HL-60 (cell line): ENCODE measurements at regions not wholly inside any gene's neighbourhood (a gene's known extent, or its start where the extent isn't known, plus 50 kb on each side); places are given as distances from the start of the nearest gene placed in this dataset.

Experiments used
- CTCF ChIP-seq: IDR thresholded peaks from one replicate; pipeline ENCODE4 v1.5.1; 2011; ENCODE audit warnings: low read length, control low read depth, inconsistent platforms; ENCODE audit not compliant: insufficient read depth
- POLR2AphosphoS5 ChIP-seq: IDR thresholded peaks from 2 replicates; pipeline ENCODE4 v1.6.1; 2012; ENCODE audit warnings: low read depth
- SPI1 ChIP-seq: IDR thresholded peaks from 2 replicates; pipeline ENCODE4 v1.6.1; 2012; ENCODE audit warnings: low read depth, mild to moderate bottlenecking, borderline replicate concordance
- TF ChIP-seq, protein P1 (sequence below): IDR thresholded peaks from 2 replicates; pipeline ENCODE4 v1.6.1; 2012; ENCODE audit warnings: low read depth; ENCODE audit not compliant: insufficient replicate concordance

- TF ChIP-seq POLR2AphosphoS5 (no peak), CTCF (no peak), SPI1 (no peak)
- TF ChIP-seq, protein P1, sequence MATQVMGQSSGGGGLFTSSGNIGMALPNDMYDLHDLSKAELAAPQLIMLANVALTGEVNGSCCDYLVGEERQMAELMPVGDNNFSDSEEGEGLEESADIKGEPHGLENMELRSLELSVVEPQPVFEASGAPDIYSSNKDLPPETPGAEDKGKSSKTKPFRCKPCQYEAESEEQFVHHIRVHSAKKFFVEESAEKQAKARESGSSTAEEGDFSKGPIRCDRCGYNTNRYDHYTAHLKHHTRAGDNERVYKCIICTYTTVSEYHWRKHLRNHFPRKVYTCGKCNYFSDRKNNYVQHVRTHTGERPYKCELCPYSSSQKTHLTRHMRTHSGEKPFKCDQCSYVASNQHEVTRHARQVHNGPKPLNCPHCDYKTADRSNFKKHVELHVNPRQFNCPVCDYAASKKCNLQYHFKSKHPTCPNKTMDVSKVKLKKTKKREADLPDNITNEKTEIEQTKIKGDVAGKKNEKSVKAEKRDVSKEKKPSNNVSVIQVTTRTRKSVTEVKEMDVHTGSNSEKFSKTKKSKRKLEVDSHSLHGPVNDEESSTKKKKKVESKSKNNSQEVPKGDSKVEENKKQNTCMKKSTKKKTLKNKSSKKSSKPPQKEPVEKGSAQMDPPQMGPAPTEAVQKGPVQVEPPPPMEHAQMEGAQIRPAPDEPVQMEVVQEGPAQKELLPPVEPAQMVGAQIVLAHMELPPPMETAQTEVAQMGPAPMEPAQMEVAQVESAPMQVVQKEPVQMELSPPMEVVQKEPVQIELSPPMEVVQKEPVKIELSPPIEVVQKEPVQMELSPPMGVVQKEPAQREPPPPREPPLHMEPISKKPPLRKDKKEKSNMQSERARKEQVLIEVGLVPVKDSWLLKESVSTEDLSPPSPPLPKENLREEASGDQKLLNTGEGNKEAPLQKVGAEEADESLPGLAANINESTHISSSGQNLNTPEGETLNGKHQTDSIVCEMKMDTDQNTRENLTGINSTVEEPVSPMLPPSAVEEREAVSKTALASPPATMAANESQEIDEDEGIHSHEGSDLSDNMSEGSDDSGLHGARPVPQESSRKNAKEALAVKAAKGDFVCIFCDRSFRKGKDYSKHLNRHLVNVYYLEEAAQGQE, result no peak
Observed at GRCh38 chr10:65787571-65787970, 1138.3 kb upstream of the LRRTM3 start.
